ENCODE measurements at regions not wholly inside any gene's neighbourhood (a gene's known extent, or its start where the extent isn't known, plus 50 kb on each side); places are given as distances from the start of the nearest gene placed in this dataset.

DNA sequence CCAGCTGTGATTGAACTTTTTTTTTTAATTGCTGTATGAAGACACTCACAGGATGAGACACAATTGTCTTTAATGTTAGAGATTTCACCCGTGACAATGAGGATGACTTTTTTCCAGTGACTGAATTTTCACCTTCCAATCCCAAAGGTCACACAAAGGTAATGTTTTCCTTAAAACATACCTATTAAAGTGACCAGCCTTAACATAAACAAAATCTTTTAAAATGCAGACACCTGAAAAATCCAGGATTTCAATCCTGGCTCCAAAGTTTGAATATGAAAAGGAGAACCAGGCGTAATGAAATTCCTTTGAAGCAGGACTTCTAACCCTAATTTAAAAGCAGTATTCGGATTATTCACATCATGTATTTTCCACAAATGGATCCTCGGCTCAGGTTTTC, 647.7 kb downstream of the GATA3 start:
- H3K27me3 ChIP-seq (ENCODE audit: insufficient read depth, low read length), result no peaks in the 10 kb centered on the region
- no peak for DNase-seq (ENCODE audit: low read depth)
- H2AFZ ChIP-seq (ENCODE audit: low read depth, low read length), result no peak overlapping the region
- H3K27me3 Mint-ChIP-seq (ENCODE audit: low read depth, unreplicated experiment), result no peaks in the 10 kb centered on the region
- no peaks in the 10 kb centered on the region for H3K36me3 Mint-ChIP-seq (ENCODE audit: low read depth, unreplicated experiment)
- peaks cover 2% of the 10 kb centered on the region for H3K9me3 Mint-ChIP-seq (ENCODE audit: unreplicated experiment)
- no peaks in the 10 kb centered on the region for H3K36me3 ChIP-seq (ENCODE audit: insufficient read depth, low read length)
- no peaks in the 10 kb centered on the region for H3K79me2 ChIP-seq (ENCODE audit: insufficient read depth, low read length)
- no peak for FAIRE-seq
- TF ChIP-seq, protein P1, sequence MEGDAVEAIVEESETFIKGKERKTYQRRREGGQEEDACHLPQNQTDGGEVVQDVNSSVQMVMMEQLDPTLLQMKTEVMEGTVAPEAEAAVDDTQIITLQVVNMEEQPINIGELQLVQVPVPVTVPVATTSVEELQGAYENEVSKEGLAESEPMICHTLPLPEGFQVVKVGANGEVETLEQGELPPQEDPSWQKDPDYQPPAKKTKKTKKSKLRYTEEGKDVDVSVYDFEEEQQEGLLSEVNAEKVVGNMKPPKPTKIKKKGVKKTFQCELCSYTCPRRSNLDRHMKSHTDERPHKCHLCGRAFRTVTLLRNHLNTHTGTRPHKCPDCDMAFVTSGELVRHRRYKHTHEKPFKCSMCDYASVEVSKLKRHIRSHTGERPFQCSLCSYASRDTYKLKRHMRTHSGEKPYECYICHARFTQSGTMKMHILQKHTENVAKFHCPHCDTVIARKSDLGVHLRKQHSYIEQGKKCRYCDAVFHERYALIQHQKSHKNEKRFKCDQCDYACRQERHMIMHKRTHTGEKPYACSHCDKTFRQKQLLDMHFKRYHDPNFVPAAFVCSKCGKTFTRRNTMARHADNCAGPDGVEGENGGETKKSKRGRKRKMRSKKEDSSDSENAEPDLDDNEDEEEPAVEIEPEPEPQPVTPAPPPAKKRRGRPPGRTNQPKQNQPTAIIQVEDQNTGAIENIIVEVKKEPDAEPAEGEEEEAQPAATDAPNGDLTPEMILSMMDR (IDR thresholded peaks at IDR 0.05; ENCODE audit: insufficient read depth, low read depth, low read length), result no peak
- TF ChIP-seq EZH2 (IDR thresholded peaks at IDR 0.05; ENCODE audit: insufficient read depth, low read length), result no peak
- H3K9ac ChIP-seq (ENCODE audit: low read length), result no peak overlapping the region
- H4K20me1 ChIP-seq (ENCODE audit: insufficient read depth, low read length), result no peaks in the 10 kb centered on the region
- H3K4me2 ChIP-seq (ENCODE audit: low read length), result no peak overlapping the region
- H3K4me3 ChIP-seq (ENCODE audit: insufficient read depth, low read depth, low read length), result no peak overlapping the region
- no peak overlapping the region for H3K27ac ChIP-seq (ENCODE audit: low read depth, low read length)
- H3K9me3 ChIP-seq (ENCODE audit: insufficient read depth, low read depth, low read length), result no peaks in the 10 kb centered on the region
- no peaks in the 10 kb centered on the region for H3K4me1 ChIP-seq (ENCODE audit: insufficient read depth, low read length)
- H3K27ac Mint-ChIP-seq (ENCODE audit: unreplicated experiment), result peak overlapping the region; percentile 84
- H3K4me3 Mint-ChIP-seq (ENCODE audit: unreplicated experiment), result no peak overlapping the region
- H3K4me1 Mint-ChIP-seq (ENCODE audit: low read depth, unreplicated experiment), result no peaks in the 10 kb centered on the region

DNA sequence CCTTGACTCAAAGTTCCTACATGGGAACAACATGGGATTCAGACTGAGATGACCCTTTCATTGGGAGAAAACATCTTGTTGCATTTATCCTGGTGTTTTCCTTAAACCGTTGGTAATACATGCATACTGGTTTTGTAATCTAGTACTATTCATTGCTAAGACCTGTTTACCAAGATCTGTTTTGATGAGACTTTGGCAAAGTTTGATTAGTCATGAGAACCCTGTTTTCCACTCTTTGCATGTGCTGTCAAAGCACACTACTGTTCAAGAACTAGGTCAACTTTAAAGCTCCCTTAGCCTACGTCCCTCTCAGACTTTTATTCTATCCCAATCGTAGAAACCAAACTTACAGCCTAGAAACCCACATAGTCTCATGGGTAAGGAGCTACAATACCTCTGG, 650.9 kb downstream of the GATA3 start:
- Mint-ChIP-seq H3K27ac (ENCODE audit: unreplicated experiment) (no peak overlapping the region), H3K27me3 (ENCODE audit: low read depth, unreplicated experiment) (no peaks in the 10 kb centered on the region), H3K9me3 (ENCODE audit: unreplicated experiment) (peaks cover 2% of the 10 kb centered on the region), H3K36me3 (ENCODE audit: low read depth, unreplicated experiment) (no peaks in the 10 kb centered on the region), H3K4me3 (ENCODE audit: unreplicated experiment) (no peak overlapping the region), H3K4me1 (ENCODE audit: low read depth, unreplicated experiment) (no peaks in the 10 kb centered on the region)
- Histone ChIP-seq H3K4me1 (ENCODE audit: insufficient read depth, low read length) (no peaks in the 10 kb centered on the region), H3K4me2 (ENCODE audit: low read length) (no peak overlapping the region), H3K9ac (ENCODE audit: low read length) (no peak overlapping the region), H3K79me2 (ENCODE audit: insufficient read depth, low read length) (no peaks in the 10 kb centered on the region), H4K20me1 (ENCODE audit: insufficient read depth, low read length) (no peaks in the 10 kb centered on the region), H3K4me3 (ENCODE audit: insufficient read depth, low read depth, low read length) (no peak overlapping the region), H3K36me3 (ENCODE audit: insufficient read depth, low read length) (no peaks in the 10 kb centered on the region), H3K27me3 (ENCODE audit: insufficient read depth, low read length) (no peaks in the 10 kb centered on the region), H3K27ac (ENCODE audit: low read depth, low read length) (no peak overlapping the region), H3K9me3 (ENCODE audit: insufficient read depth, low read depth, low read length) (no peaks in the 10 kb centered on the region), H2AFZ (ENCODE audit: low read depth, low read length) (no peak overlapping the region)
- DNase-seq (ENCODE audit: low read depth) (no peak), FAIRE-seq (no peak)
- TF ChIP-seq, protein P1 (IDR thresholded peaks at IDR 0.05; ENCODE audit: insufficient read depth, low read depth, low read length), result no peak
- no peak for TF ChIP-seq EZH2 (IDR thresholded peaks at IDR 0.05; ENCODE audit: insufficient read depth, low read length)

DNA sequence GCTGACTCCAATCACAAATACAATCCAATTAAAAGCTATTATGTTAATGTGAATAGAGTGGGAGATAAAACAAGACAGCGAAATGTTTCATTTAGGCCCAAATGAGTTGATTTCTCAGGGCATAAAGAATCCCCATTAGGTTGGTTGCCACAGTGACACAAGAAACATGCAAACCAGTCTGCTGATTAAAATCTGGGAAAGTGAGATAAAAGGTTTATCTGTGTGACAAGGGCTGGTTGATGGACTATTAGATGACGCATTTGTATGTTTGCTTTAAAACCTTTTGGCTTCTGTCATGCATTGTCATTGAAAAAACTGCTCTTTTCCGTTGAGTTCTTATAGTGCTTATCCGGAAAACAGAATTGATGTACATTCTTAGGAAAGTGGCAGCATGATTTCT, 658.2 kb downstream of the GATA3 start:
- Mint-ChIP-seq H3K4me3 (ENCODE audit: unreplicated experiment) (no peak overlapping the region), H3K9me3 (ENCODE audit: unreplicated experiment) (peaks cover 2% of the 10 kb centered on the region), H3K27ac (ENCODE audit: unreplicated experiment) (no peak overlapping the region), H3K4me1 (ENCODE audit: low read depth, unreplicated experiment) (no peaks in the 10 kb centered on the region), H3K36me3 (ENCODE audit: low read depth, unreplicated experiment) (no peaks in the 10 kb centered on the region), H3K27me3 (ENCODE audit: low read depth, unreplicated experiment) (no peaks in the 10 kb centered on the region)
- H3K9ac ChIP-seq (ENCODE audit: low read length), result no peak overlapping the region
- H3K36me3 ChIP-seq (ENCODE audit: insufficient read depth, low read length), result no peaks in the 10 kb centered on the region
- no peak overlapping the region for H3K4me3 ChIP-seq (ENCODE audit: insufficient read depth, low read depth, low read length)
- no peak overlapping the region for H3K27ac ChIP-seq (ENCODE audit: low read depth, low read length)
- H3K79me2 ChIP-seq (ENCODE audit: insufficient read depth, low read length), result no peaks in the 10 kb centered on the region
- no peak for TF ChIP-seq EZH2 (IDR thresholded peaks at IDR 0.05; ENCODE audit: insufficient read depth, low read length)
- TF ChIP-seq, protein P1 (IDR thresholded peaks at IDR 0.05; ENCODE audit: insufficient read depth, low read depth, low read length), result no peak
- no peak overlapping the region for H3K4me2 ChIP-seq (ENCODE audit: low read length)
- no peaks in the 10 kb centered on the region for H3K27me3 ChIP-seq (ENCODE audit: insufficient read depth, low read length)
- DNase-seq (ENCODE audit: low read depth) (no peak), FAIRE-seq (no peak)
- no peaks in the 10 kb centered on the region for H4K20me1 ChIP-seq (ENCODE audit: insufficient read depth, low read length)
- no peak overlapping the region for H2AFZ ChIP-seq (ENCODE audit: low read depth, low read length)
- no peaks in the 10 kb centered on the region for H3K9me3 ChIP-seq (ENCODE audit: insufficient read depth, low read depth, low read length)
- H3K4me1 ChIP-seq (ENCODE audit: insufficient read depth, low read length), result no peaks in the 10 kb centered on the region
